MCF 10A (cell line): ENCODE measurements at regions not wholly inside any gene's neighbourhood (a gene's known extent, or its start where the extent isn't known, plus 50 kb on each side); places are given as distances from the start of the nearest gene placed in this dataset.

Source experiments
- BruUV-seq: library from RNA; stranded (reverse); fragments of 400-500 nt; replicated peaks from 2 replicates; lab custom pipeline; 2021; lab: Mats Ljungman, UMichigan
- CTCF ChIA-PET: fragments of 300-600 bp; sonication (Branson Sonifier 250); formaldehyde crosslinking; extraction: SDS; loops from one replicate; lab custom pipeline; 2021; ENCODE audit warnings: antibody characterized with exemption, inconsistent platforms; lab: Yijun Ruan, JAX
- POLR2A ChIA-PET: fragments of 300-600, 350-650 bp; sonication (Branson Sonifier 250); formaldehyde crosslinking; extraction: SDS; loops from one replicate; lab custom pipeline; 2020; ENCODE audit warnings: antibody characterized with exemption, inconsistent platforms; lab: Yijun Ruan, JAX
- DNase-seq: peaks from one replicate; pipeline ENCODE4 v3.0.0-alpha.2; 2018; ENCODE audit not compliant: unreplicated experiment
- H3K27ac Mint-ChIP-seq: one replicate; pipeline ENCODE4 v1.8.0; 2022; ENCODE audit warnings: mild to moderate bottlenecking, low read depth, mixed read lengths; ENCODE audit not compliant: unreplicated experiment
- H3K27me3 Mint-ChIP-seq: one replicate; pipeline ENCODE4 v1.8.0; 2022; ENCODE audit warnings: mixed read lengths; ENCODE audit not compliant: insufficient read depth, unreplicated experiment
- H3K36me3 Mint-ChIP-seq: one replicate; pipeline ENCODE4 v1.8.0; 2022; ENCODE audit warnings: mild to moderate bottlenecking, moderate library complexity, mixed read lengths; ENCODE audit not compliant: insufficient read depth, unreplicated experiment
- H3K4me1 Mint-ChIP-seq: one replicate; pipeline ENCODE4 v1.8.0; 2022; ENCODE audit warnings: mixed read lengths; ENCODE audit not compliant: insufficient read depth, unreplicated experiment
- H3K4me3 Mint-ChIP-seq: one replicate; pipeline ENCODE4 v1.8.0; 2022; ENCODE audit warnings: mild to moderate bottlenecking, moderate library complexity, mixed read lengths; ENCODE audit not compliant: unreplicated experiment
- H3K9me3 Mint-ChIP-seq: one replicate; pipeline ENCODE4 v1.8.0; 2022; ENCODE audit warnings: mixed read lengths; ENCODE audit not compliant: unreplicated experiment
- intact Hi-C: fragments of 100-400 bp; cut with micrococcal nuclease; formaldehyde crosslinking; loops from 2 replicates; pipeline ENCODE4 v1.14.1; 2022
- TF ChIP-seq, protein P1 (sequence below): fragments of 200-600 bp; IDR thresholded peaks from one replicate; pipeline ENCODE4 v1.8.0; 2022; ENCODE audit warnings: antibody characterized with exemption, mild to moderate bottlenecking; ENCODE audit not compliant: unreplicated experiment

GRCh38 chr1:60705026-60705425, 377.3 kb upstream of the NFIA start:
- BruUV-seq, result no TSS peak
- Mint-ChIP-seq H3K4me3 (no peak overlapping the region), H3K9me3 (no peaks in the 10 kb centered on the region), H3K27ac (no peak overlapping the region), H3K27me3 (peaks cover 13% of the 10 kb centered on the region), H3K36me3 (no peaks in the 10 kb centered on the region), H3K4me1 (no peaks in the 10 kb centered on the region)
- ChIA-PET CTCF (interaction anchor here (0.6 kb wide), 1 partner anchor 1289 kb away, joined by 9 read pairs; no protein-coding TSS in a partner anchor), POLR2A (no interaction called here)
- DNase-seq, result no peak
- TF ChIP-seq, protein P1, sequence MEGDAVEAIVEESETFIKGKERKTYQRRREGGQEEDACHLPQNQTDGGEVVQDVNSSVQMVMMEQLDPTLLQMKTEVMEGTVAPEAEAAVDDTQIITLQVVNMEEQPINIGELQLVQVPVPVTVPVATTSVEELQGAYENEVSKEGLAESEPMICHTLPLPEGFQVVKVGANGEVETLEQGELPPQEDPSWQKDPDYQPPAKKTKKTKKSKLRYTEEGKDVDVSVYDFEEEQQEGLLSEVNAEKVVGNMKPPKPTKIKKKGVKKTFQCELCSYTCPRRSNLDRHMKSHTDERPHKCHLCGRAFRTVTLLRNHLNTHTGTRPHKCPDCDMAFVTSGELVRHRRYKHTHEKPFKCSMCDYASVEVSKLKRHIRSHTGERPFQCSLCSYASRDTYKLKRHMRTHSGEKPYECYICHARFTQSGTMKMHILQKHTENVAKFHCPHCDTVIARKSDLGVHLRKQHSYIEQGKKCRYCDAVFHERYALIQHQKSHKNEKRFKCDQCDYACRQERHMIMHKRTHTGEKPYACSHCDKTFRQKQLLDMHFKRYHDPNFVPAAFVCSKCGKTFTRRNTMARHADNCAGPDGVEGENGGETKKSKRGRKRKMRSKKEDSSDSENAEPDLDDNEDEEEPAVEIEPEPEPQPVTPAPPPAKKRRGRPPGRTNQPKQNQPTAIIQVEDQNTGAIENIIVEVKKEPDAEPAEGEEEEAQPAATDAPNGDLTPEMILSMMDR, result no peak
- intact Hi-C loops, result no loop called here

DNA sequence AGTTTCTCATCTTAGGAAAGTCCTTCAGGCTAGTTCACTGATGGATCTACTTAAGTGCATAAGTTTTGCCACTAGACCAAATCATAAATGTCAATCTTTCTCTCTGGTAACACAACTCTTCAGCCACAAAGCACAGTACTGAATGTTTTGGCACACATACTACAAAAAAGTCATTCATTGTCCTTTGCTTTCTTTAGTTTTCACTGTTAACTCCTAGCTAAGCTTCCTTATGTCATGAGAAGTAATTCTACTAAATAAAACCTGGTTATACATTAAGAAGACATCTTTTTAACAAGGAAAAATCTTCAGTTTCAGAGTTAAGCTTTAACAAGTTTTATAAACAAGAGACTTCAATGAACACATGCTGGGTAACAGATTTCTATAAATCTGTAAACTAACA, 379.2 kb upstream of the NFIA start:
- CTCF ChIA-PET, result interaction anchor here (0.5 kb wide), 1 partner anchor 144 kb away, joined by 3 read pairs; no protein-coding TSS in a partner anchor
- Mint-ChIP-seq H3K4me3 (no peak overlapping the region), H3K9me3 (no peaks in the 10 kb centered on the region), H3K4me1 (no peaks in the 10 kb centered on the region), H3K27me3 (no peaks in the 10 kb centered on the region), H3K36me3 (no peaks in the 10 kb centered on the region), H3K27ac (no peak overlapping the region)
- TF ChIP-seq, protein P1, result no peak
- POLR2A ChIA-PET, result no interaction called here
- intact Hi-C loops, result no loop called here
- DNase-seq, result no peak
- no TSS peak for BruUV-seq

DNA sequence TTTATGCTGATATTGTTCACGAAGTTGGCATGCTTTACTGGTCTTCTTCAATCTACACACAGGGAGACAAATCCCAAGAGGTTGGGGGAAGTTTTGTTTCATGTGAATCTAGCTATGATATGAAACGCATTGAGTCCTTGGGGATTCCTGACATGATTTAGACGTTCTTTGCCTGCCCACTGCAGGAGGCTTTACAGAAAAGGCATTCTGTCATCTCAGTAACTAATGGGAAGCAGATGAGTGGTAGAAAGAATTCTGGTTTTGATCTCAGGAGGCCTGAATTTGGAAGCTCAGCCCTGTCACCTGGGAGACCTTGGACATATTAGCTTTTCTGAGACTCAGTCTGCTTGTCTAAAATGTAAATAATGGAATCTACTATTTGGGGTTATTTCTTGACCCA, 383.0 kb upstream of the NFIA start:
- H3K27me3 Mint-ChIP-seq, result no peaks in the 10 kb centered on the region
- H3K9me3 Mint-ChIP-seq, result no peaks in the 10 kb centered on the region
- no peak for DNase-seq

DNA sequence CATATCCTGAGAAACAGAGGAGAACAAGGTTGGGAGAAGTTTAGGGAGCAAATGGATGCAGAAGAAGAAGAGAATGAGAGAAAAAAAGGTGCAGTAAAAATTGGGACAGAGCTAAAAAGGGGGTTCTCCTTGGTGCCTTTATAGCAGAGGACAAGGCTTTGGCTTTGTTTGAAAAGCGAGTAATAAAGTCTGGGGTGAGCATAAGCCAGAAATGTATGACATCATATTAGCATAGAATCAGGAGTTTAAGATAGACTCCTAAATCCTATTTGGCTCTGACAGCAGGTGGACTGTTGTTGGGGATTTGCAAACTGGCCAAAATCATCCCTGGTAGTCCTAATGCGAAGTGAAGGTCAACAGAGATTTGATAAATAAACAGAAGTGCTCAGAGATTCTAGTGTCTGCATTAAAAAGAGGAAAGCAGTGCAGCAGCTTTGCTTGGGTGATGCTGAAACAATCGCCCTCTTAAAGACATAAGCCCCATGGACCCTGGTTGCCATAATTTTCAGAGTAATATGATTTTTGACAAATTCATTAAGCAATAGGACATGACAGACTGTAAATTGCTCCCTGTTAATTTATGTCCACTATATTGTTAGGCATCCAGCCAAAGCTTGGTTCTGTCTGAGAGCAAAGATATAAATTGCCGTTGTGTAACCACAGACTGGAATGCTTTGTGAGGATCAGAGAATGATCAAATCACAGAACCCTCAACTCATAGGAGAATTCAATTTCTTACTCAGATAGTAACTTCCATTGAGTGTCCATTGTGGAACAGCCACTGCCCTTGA, 385.0 kb upstream of the NFIA start:
- H3K27ac Mint-ChIP-seq, result no peak overlapping the region
- no TSS peak for BruUV-seq
- no peaks in the 10 kb centered on the region for H3K9me3 Mint-ChIP-seq
- no peaks in the 10 kb centered on the region for H3K4me1 Mint-ChIP-seq
- TF ChIP-seq, protein P1, result no peak
- no peaks in the 10 kb centered on the region for H3K27me3 Mint-ChIP-seq
- intact Hi-C loops, result no loop called here
- no peaks in the 10 kb centered on the region for H3K36me3 Mint-ChIP-seq
- H3K4me3 Mint-ChIP-seq, result no peak overlapping the region
- POLR2A ChIA-PET, result interaction anchor here (0.5 kb wide), 1 partner anchor 352 kb away, joined by 4 read pairs; no protein-coding TSS in a partner anchor
- peak; percentile 11 for DNase-seq
- CTCF ChIA-PET, result interaction anchor here (0.7 kb wide), 2 partner anchors 68 to 826 kb away, joined by 3 to 5 read pairs; no protein-coding TSS in a partner anchor

More for the DNA sequence above, 383.0 kb upstream of the NFIA start:
- intact Hi-C loops, result no loop called here
- Mint-ChIP-seq H3K27ac (no peak overlapping the region), H3K4me1 (no peaks in the 10 kb centered on the region), H3K36me3 (no peaks in the 10 kb centered on the region), H3K4me3 (no peak overlapping the region)
- ChIA-PET CTCF (no interaction called here), POLR2A (no interaction called here)
- TF ChIP-seq, protein P1, result no peak
- no TSS peak for BruUV-seq
